GF-D8 (cell line): ENCODE measurements at regions not wholly inside any gene's neighbourhood (a gene's known extent, or its start where the extent isn't known, plus 50 kb on each side); places are given as distances from the start of the nearest gene placed in this dataset.

Source experiments
- DNase-seq: peaks from one replicate; lab custom pipeline; 2025; lab: John Stamatoyannopoulos, UW

DNA sequence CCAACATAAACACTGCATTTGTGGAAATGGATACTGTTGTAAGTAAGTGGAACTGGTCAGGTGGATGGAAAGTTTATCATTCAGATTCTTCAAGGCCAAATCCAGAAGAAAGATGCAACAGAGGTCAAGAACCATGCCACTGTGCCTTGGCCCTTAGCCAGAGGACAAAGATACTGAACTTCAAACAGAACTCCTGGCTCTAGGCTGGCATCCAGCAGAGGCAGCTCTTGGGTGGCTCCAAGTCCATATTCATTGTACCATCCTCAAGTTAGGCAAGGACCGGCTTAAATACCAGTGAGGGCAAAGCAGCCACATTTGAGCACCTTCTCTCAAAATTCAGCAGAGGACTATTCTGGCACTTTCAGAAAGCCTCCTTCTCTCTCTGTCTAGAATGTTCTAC, 53.2 kb downstream of the DNAAF9 start:
- no peak for DNase-seq

GRCh38 chr20:3353646-3354045, 53.8 kb downstream of the DNAAF9 start:
- DNase-seq: no peak

GRCh38 chr20:3352202-3352601, 55.3 kb downstream of the DNAAF9 start:
- no peak for DNase-seq

DNA sequence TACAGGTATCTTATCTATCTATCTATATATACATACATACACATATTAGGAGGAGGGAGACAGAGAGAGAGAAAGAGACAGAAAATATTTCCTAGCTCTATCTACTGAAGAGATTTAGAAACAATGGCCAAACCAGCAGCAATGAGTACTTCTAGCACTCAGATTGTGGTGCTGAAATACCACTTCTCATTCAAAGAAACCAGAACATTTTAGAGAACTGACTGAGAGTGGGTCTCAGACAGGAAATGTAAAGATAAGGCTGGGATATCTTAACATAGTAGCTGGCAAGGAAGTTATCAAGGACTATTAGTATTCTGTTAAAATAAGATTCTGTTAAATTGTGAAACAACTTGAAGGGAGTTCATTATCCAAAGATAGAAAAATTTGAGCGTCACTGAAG, 57.0 kb downstream of the DNAAF9 start:
- no peak for DNase-seq

DNA sequence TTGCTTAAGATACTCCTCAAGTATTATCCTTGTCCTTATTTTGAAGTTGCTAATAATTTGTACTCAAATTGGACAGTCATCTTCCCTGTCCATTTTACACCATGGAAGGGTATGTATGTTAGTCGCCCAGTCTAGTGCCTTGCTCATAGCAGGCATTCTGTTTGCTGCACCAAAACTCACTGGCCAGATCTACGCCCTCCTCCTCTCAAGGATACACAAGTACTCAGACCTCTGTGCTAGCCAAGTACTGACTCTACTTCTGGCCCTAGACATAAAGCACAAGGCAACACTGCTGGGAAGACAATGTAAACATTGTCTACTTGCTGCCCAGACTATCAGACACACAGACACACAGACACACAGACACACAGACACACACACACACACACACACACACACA, 57.7 kb downstream of the DNAAF9 start:
- no peak for DNase-seq

DNA sequence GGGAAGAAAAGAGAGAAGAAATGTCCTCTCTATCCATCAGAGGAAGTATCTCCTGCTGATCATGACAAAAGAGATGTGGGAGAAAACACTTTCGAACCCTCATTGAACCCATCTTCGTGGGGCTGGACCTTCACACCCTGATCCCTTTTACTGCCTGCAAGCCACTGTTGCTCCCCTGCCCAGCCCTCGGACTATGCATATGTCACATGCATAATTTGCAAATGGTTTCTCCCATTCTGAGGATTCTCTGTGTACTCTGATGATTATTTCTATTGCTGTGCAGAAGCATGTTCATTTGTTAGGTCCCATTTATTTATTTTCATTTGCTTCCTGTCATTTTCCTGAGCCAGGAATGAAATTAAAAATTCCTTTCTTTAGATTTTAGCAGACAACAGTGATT, 64.7 kb downstream of the DNAAF9 start:
- DNase-seq: no peak

DNA sequence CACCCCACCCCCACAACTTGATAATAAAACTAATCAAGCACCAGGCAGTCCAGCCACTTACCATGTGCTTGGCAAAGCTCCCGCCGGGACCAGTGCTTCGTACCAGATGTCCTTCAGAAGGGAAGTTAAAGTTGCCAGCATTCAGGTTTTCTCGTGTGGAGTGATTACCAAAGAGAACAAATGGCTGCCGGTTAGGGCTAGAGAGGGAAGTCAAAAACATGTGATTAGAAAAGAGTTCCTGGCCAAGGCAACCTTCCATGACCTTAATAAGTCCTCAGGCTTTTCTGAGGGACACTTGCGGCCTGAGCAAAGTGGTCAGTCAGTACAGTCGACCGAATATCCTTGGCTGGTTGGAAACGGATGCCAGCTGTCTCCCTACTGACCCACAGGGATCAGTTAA, 67.0 kb downstream of the DNAAF9 start:
- DNase-seq: peak; percentile 67

DNA sequence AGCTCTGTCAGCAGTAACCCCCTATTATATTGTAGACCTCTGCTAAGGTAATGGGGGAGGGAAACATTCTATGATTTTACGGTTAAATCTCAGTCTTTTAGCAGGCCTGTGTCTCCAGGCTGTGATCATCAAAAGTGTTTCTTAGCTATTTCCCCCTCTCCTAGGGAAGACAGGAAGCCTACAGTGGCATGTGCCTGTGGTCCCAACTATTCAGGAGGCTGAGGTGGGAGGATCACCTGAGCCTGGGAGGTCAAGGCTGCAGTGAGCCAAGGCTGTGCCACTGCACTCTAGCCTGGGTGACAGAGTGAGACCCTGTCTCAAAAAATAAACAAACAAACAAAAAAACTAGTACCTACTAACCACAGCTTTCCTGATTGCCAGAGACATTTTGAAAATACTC, 67.9 kb downstream of the DNAAF9 start:
- DNase-seq: no peak

DNA sequence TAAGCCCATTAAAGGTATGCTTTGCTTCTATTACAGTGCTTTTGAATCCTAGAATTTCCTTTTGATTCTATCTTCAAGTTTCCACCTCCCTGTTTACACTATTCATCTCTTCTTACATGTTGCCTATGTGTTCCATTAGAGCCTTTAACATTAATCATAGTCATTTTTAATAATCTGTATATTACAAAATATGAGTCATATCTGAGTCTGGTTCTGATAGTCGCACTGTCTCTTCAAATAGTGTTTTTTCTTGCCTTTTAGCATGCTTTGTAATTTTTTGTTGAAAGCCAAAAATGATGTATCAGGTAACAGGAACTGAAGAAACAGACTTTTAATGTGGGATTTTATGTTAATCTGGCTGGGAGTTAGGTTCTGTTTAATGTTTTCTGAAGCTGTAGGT, 68.4 kb downstream of the DNAAF9 start:
- DNase-seq: no peak

- no peak for DNase-seq
Measured at GRCh38 chr20:3334156-3334943, 73.1 kb downstream of the DNAAF9 start.

DNA sequence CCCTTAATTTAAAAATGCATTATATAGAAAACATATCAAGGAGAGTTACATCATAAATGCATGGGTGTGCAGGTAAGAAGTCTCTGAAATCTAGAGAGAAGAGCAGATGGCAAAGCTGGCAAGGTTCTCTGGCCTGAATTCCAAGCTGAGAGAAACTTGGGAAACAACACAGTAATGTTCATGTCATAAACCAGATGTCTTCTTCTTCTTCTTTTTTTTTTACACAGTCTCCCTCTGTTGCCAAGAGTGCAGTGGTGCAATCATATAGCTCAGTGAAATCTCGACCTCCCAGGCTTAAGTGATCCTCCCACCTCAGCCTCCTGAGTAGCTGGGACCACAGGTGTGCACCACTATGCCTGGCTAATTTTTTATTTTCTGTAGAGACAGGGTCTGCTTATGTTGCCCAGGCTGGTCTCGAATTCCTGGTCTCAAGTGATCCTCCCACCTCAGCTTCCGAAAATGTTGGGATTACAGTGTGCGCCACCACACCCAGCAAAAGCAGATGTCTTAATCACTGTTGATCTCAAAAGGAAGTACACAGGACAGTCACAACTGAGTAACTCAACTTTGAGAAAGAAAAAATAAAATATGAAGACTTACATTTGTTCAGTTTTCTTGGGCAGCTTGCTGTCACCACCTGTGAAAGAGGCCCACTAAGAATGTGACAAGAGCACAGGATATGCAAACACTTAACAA, 77.3 kb downstream of the DNAAF9 start:
- peak; percentile 32 for DNase-seq

DNA sequence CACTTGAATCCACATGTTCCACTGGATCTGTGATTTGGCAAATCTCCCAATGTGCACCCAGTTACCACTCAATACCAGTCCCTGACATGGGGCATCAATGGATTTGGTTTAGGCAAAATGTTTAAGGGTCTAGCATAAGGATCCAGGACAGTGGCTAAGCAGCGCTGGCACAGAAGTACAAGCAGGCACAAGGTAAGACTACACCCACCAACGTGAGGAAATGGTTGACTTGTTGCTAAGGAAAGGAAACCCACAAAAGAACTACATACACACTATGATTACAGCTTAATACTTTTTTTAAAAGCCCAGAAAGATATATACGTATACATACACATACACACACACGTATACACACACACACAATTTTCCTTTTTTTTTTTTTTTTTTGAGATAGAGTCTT, 79.0 kb downstream of the DNAAF9 start:
- no peak for DNase-seq

- no peak for DNase-seq
Measured at GRCh38 chr20:3326779-3327521, 80.5 kb downstream of the DNAAF9 start.

GRCh38 chr20:3325864-3326263, 81.6 kb downstream of the DNAAF9 start:
- DNase-seq: no peak

GRCh38 chr20:3323398-3323797, 84.1 kb downstream of the DNAAF9 start:
- DNase-seq: no peak

DNA sequence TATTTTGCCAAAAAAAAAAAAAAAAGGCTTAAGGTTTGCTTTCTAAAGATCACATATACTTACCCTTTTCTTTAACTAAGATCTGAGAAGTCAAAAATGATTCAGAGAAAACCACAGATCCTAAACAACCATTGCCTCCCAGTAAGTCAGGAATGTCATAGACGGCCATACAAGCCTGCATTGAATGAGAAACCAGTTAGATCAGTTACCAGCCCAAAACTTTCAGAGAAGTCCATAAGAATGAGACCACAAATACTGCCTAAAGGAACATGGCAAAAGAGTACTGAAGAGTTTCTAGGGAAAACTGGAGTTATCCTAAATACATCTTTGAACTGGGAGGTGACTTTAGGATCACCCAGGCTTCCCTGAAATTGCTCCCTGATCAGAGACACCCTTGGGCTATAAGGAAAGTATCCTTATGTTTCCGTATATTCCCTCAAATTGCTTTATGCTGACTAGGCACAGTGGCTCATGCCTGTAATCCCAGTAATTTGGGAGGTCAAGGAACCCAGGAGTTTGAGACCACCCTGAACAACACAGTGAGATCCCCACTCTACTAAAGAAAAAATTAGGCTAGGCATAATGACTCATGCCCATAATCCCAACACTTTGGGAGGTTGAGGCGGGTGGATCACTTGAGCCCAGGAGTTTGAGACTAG, 79.4 kb upstream of the SLC4A11 start:
- no peak for DNase-seq

DNA sequence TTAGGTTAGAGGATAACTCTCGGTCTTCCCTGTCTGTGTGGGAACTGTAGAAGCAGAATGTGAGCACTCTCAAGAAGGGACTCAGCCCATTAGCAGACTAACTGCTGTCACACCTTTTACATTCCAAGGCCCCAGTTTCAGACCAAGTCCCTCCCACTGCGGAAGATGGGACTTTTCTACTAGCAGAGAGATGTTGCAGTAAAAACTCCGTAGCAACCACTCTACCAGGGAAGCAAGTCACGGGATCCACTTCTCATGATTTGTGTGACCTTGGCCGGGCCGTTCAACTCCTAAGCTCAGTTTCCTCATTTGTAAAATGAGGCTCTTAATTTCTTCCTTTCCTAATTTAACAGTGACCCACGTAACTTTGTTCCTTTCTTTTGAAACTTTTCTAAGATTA, 77.1 kb upstream of the SLC4A11 start:
- no peak for DNase-seq

- DNase-seq: no peak
Measured at GRCh38 chr20:3315136-3315535, 76.1 kb upstream of the SLC4A11 start.

DNA sequence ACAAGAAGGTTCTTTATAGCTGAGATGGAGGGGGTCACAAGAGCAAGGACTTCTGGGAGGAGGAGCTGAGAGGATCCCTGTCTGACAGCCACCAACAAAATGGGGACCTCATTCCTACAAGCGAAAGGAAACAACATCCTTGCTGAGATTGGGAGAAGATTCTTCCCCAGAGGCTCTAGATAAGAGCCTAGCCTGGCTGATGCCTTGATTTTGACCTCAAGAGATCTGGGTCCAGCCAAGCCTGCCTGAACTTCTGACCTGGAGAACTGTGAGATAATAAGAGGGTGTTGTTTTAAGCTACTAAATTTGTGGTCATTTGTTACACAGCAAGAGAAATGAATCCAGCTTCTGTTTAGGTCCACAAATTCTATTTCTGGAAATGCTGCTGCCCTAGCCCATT, 75.4 kb upstream of the SLC4A11 start:
- DNase-seq: no peak

DNA sequence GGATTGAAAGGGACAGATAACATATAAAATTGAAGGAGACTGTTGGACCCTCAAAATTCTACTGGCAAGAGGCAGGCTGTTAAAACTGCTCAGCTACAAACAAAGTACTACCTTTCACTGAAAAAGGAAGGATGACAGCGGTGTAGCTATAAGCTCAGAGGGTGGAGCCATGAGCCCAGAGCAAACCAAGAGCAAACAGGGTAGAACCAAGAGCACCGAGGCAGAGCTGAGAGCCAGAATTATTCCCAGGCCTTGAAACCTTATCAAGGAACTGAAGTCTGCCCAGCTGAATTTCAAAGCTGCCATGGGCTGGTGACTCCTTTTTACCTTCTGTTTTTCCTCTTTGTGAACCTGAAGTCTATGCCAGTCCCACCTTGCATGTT, 74.7 kb upstream of the SLC4A11 start:
- DNase-seq: no peak

DNA sequence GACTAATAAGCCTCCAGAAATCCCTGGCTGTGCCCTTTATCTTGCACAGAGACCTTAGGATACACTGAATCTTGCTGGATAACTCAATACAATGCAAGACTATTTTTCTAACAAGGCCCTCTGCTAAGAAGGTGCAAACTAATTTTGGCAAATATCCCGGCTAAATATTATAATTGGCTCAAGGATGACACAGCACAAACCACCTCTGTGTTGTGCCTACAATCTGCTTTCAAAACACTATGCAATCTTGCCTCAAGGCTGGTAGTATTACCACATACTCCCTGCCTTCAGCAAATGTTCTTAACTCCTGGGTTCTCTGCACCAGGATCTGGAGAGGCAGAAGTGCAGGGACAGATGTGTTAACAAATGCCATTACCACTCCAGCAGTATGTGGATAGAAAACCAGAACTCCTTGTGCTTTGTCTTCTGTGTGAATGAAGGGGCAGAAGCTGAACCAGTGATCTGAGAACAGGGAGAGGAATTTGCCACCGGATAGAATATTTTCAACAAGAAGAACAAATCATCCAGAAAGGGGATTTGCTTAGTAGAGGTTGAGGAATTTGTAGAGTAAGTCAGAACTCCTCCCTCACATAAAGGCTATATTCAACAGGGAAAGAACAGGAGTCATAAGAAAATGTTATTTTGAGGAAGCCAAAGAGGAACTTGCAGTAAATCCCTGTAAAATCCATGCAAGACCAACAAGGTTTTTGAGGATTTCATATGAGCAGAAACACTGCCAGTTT, 74.1 kb upstream of the SLC4A11 start:
- peak; percentile 84 for DNase-seq

DNA sequence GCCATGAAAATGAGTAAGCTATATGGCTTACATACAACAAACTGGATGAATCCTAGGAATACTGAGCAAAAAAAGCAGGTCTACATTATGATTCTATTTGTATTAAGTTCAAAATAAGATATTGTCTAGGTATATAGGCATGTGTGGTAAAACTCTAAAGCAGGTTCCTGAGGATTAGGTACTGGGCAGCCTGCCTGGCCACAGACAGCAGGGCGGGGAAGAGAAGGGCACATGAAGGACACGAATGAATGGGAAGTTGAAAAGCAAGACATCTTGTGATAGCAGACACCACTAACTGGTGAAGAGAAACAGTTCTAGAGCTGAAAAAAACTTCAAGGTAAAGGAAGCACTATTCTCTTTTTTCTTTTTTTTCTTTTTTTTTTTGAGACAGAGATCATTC, 72.6 kb upstream of the SLC4A11 start:
- DNase-seq: no peak
